H1 (cell line): ENCODE measurements at regions not wholly inside any gene's neighbourhood (a gene's known extent, or its start where the extent isn't known, plus 50 kb on each side); places are given as distances from the start of the nearest gene placed in this dataset.

Experiments used
- KDM5A ChIP-seq: fragments of 200-600 bp; IDR thresholded peaks from 2 replicates; pipeline ENCODE4 v1.7.1; 2012; ENCODE audit warnings: mild to moderate bottlenecking, low read length, inconsistent platforms, mixed read lengths
- TF ChIP-seq, protein P1 (sequence below), 3 experiments: IDR thresholded peaks; 1 replicate in 2 of 3; 2 replicates in 1 of 3; pipeline versions ENCODE4 v1.5.1 to v1.6.1; 2011; ENCODE audit warnings: low read length in 3 of 3, mild to moderate bottlenecking in 3 of 3, inconsistent platforms in 2 of 3, low read depth in 1 of 3, moderate library complexity in 1 of 3; ENCODE audit not compliant: insufficient read depth in 1 of 3; ENCODE audit errors: control extremely low read depth in 1 of 3

DNA sequence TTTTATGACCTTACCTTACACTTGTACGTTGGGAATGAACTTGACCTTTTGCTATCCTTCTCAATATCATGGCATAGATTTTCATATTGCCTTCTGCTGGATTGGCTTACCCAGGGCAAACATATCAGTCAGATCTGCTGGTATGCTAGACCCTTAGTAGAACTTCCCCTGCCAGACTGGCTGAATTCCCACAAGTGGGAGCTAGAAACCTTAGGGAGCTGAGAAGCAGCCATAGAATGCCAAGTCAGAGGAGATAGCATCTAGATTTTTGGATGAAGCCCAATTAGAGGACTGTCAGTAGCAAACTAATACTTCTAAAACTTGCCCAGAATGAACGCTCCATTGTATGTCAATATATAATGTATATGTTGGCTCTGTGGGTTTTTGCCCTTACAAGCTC is 385.0 kb downstream of the NXPH1 start:
- TF ChIP-seq, protein P1, sequence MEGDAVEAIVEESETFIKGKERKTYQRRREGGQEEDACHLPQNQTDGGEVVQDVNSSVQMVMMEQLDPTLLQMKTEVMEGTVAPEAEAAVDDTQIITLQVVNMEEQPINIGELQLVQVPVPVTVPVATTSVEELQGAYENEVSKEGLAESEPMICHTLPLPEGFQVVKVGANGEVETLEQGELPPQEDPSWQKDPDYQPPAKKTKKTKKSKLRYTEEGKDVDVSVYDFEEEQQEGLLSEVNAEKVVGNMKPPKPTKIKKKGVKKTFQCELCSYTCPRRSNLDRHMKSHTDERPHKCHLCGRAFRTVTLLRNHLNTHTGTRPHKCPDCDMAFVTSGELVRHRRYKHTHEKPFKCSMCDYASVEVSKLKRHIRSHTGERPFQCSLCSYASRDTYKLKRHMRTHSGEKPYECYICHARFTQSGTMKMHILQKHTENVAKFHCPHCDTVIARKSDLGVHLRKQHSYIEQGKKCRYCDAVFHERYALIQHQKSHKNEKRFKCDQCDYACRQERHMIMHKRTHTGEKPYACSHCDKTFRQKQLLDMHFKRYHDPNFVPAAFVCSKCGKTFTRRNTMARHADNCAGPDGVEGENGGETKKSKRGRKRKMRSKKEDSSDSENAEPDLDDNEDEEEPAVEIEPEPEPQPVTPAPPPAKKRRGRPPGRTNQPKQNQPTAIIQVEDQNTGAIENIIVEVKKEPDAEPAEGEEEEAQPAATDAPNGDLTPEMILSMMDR (IDR thresholded peaks at IDR 0.05; ENCODE audit: control extremely low read depth in 1 of 3, insufficient read depth in 1 of 3, low read depth in 1 of 3, low read length in 3 of 3) = no peak
- TF ChIP-seq KDM5A = no peak
